GM18502 (cell line): ENCODE measurements at regions not wholly inside any gene's neighbourhood (a gene's known extent, or its start where the extent isn't known, plus 50 kb on each side); places are given as distances from the start of the nearest gene placed in this dataset.

Source experiments
- ATAC-seq: cut with Tn5 transposase; IDR thresholded peaks from one replicate; pipeline ENCODE4 v1.9.1; 2021; ENCODE audit warnings: mild to moderate bottlenecking; ENCODE audit not compliant: unreplicated experiment, poor library complexity

- no peak for ATAC-seq
Measured at GRCh38 chr1:208506812-208507211, 262.6 kb upstream of the PLXNA2 start.

DNA sequence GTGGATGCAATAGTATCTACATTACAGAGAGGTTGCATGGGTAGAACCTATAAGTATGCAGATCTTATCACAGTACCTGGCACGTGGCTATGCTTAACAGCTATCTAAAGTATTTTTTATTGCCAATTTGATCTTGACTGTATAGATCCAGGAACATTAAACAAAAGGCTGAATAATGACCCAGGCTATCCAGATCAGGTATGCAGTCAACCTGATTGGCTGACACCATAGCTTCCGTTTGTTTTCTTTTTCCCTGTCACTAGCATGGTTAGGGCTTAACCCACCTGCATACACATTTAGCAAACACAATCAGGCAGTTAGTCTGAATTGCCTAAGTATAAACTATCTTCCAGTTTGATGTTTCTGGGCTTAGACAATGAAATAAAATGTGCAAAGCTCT lies 264.9 kb upstream of the PLXNA2 start:
- ATAC-seq: no peak

GRCh38 chr1:208510192-208510952 lies 266.2 kb upstream of the PLXNA2 start:
- no peak for ATAC-seq

DNA sequence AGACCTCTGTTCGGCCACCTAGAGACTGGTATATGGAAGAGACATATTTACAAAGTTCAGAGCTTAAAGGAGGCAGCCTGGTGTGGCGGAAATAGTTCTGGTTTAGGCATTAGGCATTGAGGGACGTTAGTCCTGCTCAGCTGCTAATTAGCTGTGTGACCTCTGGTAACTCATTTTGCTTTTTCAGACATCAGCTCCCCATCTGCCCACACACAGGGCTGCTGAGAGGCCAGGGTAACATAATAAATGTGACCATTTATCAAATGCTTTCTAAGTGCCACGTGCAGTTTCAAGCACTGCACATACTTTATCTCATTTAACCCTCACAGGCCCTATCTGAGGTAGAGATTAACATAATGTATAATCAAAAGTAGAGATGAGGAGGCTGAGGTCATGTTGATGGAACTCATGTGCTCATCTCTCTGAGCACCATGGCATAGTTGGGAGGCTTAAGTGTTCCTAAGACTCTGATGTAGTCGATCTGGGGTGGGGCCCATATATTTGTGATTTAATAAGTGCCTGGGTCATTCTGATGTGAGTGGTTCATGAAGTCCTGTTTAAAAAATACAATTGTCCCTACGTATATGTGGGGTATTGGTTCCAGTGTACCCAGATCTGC lies 267.2 kb upstream of the PLXNA2 start:
- ATAC-seq: no peak

DNA sequence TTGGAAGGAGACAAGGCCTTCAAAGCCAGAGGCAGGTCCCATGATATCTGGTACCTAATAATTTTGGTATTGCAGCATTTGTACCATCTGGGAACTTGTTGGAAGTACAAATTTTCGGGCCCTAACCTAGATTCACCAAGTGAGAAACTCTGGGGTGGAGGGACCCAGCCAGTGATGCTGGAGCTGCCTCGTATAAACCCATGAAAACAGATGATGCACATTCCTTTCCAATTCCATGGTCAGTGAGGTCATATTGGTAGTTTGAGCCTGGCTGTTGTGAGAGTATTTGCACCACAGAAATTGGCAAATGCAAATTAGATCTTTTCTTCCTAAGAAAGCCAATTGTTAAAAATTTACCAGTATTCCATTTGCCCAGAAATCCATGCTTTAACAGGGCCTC lies 269.6 kb upstream of the PLXNA2 start:
- ATAC-seq: no peak

DNA sequence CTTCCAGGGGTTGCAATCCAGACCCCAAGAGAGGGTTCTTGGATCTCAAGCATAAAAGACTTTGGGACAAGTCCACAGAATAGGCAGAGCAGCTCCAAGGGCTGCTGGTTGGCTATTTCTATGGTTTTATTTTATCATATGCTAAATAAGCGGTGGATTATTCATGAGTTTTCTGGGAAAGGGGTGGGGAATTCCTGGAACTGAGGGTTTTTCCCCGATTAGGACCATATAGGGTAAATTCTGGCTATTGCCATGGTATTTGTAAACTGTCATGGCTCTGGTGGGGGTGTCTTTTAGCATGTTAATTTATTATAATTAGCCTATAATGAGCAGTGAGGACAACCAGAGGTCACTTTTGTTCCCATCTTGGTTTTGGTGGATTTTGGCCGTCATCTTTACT lies 270.9 kb upstream of the PLXNA2 start:
- no peak for ATAC-seq

DNA sequence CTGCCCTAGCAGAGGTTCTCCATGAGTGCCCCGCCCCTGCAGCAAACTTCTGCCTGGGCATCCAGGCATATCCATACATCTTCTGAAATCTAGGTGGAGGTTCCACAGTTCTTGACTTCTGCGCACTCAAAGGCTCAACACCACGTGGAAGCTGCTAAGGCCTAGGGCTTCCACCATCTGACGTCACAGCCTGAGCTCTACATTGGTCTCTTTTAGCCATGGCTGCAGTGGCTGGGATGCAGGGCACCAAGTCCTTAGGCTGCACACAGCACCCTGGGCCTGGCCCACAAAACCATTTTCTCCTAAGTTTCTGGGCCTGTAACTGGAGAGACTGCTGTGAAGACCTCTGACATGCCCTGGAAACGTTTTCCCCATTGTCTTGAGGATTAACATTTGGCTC lies 272.6 kb upstream of the PLXNA2 start:
- ATAC-seq: no peak

- ATAC-seq: no peak
Measured at GRCh38 chr1:208520438-208521099, 276.4 kb upstream of the PLXNA2 start.

- ATAC-seq: no peak
Measured at GRCh38 chr1:208521534-208521933, 277.4 kb upstream of the PLXNA2 start.

DNA sequence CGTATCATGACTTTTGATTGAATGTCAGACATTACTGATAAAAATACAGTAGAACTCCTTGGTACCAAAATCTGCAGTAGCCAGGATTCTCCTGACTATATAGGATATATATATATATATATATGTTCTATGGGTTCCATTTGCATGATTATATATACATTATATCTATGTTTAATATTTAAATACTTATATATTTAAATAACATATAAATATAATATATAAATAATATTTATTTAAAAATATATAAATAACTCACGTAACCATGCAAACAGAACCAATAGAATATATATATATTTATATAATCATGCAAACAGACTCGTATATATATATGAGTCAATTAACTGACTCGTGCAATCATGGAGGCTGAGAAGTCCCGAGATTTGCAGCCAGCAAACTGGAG lies 278.8 kb upstream of the PLXNA2 start:
- no peak for ATAC-seq

GRCh38 chr1:208524376-208524775 lies 280.2 kb upstream of the PLXNA2 start:
- ATAC-seq: no peak

GRCh38 chr1:208524925-208525324 lies 280.7 kb upstream of the PLXNA2 start:
- no peak for ATAC-seq

DNA sequence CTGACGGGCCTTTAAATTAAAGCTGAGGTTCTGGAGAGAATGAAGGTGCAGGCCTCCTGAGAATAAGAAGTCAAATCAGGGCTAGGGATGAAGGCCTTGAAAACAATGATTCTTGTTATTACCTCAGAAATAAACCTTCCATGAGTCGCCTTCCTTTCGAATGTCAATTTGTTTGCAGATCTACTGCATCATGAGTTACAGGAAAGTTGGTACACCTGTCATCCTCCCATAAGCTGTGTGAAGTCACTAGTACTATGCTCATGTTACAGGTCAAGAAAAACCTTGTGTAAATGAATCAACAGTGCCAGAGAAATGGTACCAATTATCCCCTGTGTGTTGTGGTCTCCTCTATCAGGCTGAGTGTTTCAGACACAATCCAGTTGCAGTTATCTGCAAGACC lies 281.2 kb upstream of the PLXNA2 start:
- ATAC-seq: no peak

DNA sequence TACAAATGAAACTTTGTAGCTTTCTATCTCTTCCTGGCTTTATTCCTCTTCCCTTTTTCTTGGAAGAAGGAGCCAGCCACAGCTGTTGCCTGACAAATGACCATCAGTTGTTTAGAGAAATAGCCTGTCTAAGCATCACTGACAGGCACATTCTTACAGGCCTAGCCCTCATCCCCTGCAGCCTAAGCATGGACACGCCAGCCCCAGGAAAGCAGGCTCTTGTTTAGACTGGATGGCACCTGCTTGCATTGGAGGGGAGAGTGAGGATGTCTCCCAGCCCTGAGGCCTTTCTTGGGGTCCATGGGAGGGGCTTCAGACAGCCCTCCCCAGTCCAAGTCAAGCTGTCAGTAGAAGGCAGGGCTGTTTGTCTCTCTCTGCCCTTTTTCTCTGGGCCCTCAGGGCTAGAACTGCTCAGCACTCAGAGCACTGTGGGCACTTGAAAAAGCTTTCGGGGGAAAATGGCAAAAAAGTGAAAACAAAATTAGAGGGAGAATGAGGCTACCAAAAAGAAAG lies 282.5 kb upstream of the PLXNA2 start:
- ATAC-seq: no peak

- no peak for ATAC-seq
Measured at GRCh38 chr1:208527156-208527555, 283.0 kb upstream of the PLXNA2 start.

- no peak for ATAC-seq
Measured at GRCh38 chr1:208528578-208529240, 284.5 kb upstream of the PLXNA2 start.

DNA sequence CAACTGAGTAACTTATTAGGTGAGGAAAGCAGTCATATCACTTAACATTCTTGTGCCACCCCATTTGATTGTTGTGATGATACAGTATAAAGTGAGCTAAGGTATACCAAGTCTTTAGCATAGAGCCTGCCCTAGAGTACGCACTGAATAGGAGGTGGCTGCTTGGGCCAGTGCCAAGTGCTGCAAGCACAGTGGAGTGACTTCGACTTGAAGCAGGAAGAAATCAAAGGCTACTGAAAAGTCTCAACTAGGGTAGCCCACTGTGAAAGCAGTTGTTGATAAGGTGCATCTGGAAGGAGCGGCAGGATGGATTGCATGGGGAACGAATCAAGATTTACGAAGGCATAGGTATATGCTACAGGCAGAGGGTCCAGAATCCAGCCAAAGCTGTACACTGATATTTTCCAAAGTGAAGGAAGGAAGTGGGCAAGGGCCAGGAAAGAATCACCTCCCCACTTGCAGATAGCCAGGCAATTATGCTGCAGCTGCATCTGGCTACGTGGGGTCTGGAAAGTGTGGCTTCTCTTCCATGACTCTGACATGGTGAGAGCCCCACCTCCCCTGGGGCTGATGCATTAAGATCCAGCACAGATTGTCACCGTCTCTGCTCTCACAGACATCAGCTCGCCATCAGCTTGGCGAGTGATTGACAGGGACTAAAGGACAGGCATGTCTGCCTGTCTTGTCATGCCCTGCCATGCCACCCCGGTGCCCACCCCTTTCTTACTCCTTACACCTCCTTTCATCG lies 287.0 kb upstream of the PLXNA2 start:
- no peak for ATAC-seq

GRCh38 chr1:208533746-208534598 lies 289.8 kb upstream of the PLXNA2 start:
- ATAC-seq: no peak

GRCh38 chr1:208534599-208534897 lies 290.4 kb upstream of the PLXNA2 start:
- ATAC-seq: no peak

DNA sequence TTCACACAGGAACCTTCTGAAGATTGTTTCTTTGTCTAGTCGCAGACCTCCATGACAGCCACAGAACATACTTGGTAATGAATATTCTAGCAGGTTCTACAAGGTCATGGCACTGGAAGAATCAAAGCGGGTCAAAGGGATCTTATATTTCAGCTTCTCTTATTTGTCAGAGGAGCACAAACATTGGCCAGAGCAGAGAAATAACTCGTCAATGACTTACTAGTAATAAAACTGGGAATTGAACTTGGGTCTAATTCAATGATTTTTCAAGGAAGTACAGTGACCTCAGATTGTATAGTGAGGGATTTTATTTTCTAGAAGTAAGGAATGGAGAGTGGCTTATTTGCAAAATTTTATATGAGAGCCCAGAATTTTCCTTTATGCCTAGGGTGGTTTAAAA lies 290.8 kb upstream of the PLXNA2 start:
- ATAC-seq: no peak
